ENCODE measurements at regions not wholly inside any gene's neighbourhood (a gene's known extent, or its start where the extent isn't known, plus 50 kb on each side); places are given as distances from the start of the nearest gene placed in this dataset.

DNA sequence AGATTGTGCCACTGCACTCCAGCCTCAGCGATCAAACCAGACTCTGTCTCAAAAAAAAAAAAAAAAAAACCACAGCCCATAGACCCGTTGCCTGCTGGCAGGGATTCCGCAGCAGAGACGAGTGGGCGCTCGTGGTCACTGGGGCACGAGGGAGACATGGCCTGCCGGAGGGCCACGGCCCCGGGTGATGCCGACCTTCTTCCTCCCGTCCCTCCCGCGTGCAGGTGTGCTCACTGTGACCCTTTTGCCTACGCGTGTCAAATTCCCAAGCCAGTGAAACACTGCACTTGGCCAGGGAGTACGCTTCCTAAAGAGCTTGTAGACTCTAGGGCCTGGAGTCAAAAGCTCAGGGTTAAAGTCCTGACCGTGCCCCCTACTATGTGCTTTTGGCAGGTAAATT, 397.6 kb upstream of the MYT1L start:
- H3K4me3 ChIP-seq (ENCODE audit: low read depth in 1 of 3, low read length in 3 of 3) = no peak overlapping the region
- peaks cover 0 to 4% (median 1%) of the 10 kb centered on the region in 4 donors for H3K27me3 ChIP-seq (ENCODE audit: control insufficient read depth in 4 of 4, insufficient read depth in 4 of 4, low read length in 3 of 4)
- H3K36me3 ChIP-seq (ENCODE audit: control insufficient read depth in 4 of 4, insufficient read depth in 3 of 4, low read depth in 1 of 4, low read length in 3 of 4) = no peaks in the 10 kb centered on the region
- no peak overlapping the region for H3K9ac ChIP-seq (ENCODE audit: low read depth in 1 of 2, low read length in 2 of 2)
- H3K4me1 ChIP-seq (ENCODE audit: control insufficient read depth in 4 of 4, insufficient read depth in 4 of 4, low read length in 3 of 4) = no peaks in the 10 kb centered on the region
- peaks cover 0 to 3% (median 0%) of the 10 kb centered on the region in 4 donors for H3K9me3 ChIP-seq (ENCODE audit: control insufficient read depth in 4 of 4, low read length in 3 of 4)
- no peak for TF ChIP-seq ZBTB33 (IDR thresholded peaks at IDR 0.05)
- no peak for TF ChIP-seq ATF3 (IDR thresholded peaks at IDR 0.05)
- no peak for TF ChIP-seq RXRA (IDR thresholded peaks at IDR 0.05)
- no peak for TF ChIP-seq NR2F2 (IDR thresholded peaks at IDR 0.05)
- no peak for TF ChIP-seq FOXA1 (IDR thresholded peaks at IDR 0.05)
- TF ChIP-seq, protein P1, sequence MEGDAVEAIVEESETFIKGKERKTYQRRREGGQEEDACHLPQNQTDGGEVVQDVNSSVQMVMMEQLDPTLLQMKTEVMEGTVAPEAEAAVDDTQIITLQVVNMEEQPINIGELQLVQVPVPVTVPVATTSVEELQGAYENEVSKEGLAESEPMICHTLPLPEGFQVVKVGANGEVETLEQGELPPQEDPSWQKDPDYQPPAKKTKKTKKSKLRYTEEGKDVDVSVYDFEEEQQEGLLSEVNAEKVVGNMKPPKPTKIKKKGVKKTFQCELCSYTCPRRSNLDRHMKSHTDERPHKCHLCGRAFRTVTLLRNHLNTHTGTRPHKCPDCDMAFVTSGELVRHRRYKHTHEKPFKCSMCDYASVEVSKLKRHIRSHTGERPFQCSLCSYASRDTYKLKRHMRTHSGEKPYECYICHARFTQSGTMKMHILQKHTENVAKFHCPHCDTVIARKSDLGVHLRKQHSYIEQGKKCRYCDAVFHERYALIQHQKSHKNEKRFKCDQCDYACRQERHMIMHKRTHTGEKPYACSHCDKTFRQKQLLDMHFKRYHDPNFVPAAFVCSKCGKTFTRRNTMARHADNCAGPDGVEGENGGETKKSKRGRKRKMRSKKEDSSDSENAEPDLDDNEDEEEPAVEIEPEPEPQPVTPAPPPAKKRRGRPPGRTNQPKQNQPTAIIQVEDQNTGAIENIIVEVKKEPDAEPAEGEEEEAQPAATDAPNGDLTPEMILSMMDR (IDR thresholded peaks at IDR 0.05; ENCODE audit: low read depth, low read length, missing input control) = no peak
- no peak for TF ChIP-seq SP1 (IDR thresholded peaks at IDR 0.05)
- no peak for TF ChIP-seq HNF4G (IDR thresholded peaks at IDR 0.05)
- TF ChIP-seq FOXA2 (IDR thresholded peaks at IDR 0.05) = no peak
- no peak for TF ChIP-seq JUND (IDR thresholded peaks at IDR 0.05)
- no peak for DNase-seq (ENCODE audit: low spot score)
- 86% methylated on average over 18 of the region's 18 CpGs for WGBS
- no peak overlapping the region for H3K27ac ChIP-seq (ENCODE audit: low read depth in 1 of 2, low read length in 2 of 2)

GRCh38 chr2:2727876-2728511, 396.9 kb upstream of the MYT1L start:
- Histone ChIP-seq H3K9me3 (ENCODE audit: control insufficient read depth in 4 of 4, low read length in 3 of 4) (peaks cover 0 to 3% (median 0%) of the 10 kb centered on the region in 4 donors), H3K4me3 (ENCODE audit: low read depth in 1 of 3, low read length in 3 of 3) (no peak overlapping the region), H3K27ac (ENCODE audit: low read depth in 1 of 2, low read length in 2 of 2) (no peak overlapping the region), H3K4me1 (ENCODE audit: control insufficient read depth in 4 of 4, insufficient read depth in 4 of 4, low read length in 3 of 4) (no peaks in the 10 kb centered on the region), H3K9ac (ENCODE audit: low read depth in 1 of 2, low read length in 2 of 2) (no peak overlapping the region), H3K27me3 (ENCODE audit: control insufficient read depth in 4 of 4, insufficient read depth in 4 of 4, low read length in 3 of 4) (peaks cover 0 to 4% (median 1%) of the 10 kb centered on the region in 4 donors), H3K36me3 (ENCODE audit: control insufficient read depth in 4 of 4, insufficient read depth in 3 of 4, low read depth in 1 of 4, low read length in 3 of 4) (no peaks in the 10 kb centered on the region)
- TF ChIP-seq HNF4G (IDR thresholded peaks at IDR 0.05) = no peak
- no peak for TF ChIP-seq FOXA1 (IDR thresholded peaks at IDR 0.05)
- no peak for TF ChIP-seq SP1 (IDR thresholded peaks at IDR 0.05)
- no peak for TF ChIP-seq TAF1 (conservative IDR thresholded peaks at IDR 0.05)
- no peak for TF ChIP-seq RXRA (IDR thresholded peaks at IDR 0.05)
- TF ChIP-seq, protein P2, sequence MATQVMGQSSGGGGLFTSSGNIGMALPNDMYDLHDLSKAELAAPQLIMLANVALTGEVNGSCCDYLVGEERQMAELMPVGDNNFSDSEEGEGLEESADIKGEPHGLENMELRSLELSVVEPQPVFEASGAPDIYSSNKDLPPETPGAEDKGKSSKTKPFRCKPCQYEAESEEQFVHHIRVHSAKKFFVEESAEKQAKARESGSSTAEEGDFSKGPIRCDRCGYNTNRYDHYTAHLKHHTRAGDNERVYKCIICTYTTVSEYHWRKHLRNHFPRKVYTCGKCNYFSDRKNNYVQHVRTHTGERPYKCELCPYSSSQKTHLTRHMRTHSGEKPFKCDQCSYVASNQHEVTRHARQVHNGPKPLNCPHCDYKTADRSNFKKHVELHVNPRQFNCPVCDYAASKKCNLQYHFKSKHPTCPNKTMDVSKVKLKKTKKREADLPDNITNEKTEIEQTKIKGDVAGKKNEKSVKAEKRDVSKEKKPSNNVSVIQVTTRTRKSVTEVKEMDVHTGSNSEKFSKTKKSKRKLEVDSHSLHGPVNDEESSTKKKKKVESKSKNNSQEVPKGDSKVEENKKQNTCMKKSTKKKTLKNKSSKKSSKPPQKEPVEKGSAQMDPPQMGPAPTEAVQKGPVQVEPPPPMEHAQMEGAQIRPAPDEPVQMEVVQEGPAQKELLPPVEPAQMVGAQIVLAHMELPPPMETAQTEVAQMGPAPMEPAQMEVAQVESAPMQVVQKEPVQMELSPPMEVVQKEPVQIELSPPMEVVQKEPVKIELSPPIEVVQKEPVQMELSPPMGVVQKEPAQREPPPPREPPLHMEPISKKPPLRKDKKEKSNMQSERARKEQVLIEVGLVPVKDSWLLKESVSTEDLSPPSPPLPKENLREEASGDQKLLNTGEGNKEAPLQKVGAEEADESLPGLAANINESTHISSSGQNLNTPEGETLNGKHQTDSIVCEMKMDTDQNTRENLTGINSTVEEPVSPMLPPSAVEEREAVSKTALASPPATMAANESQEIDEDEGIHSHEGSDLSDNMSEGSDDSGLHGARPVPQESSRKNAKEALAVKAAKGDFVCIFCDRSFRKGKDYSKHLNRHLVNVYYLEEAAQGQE (IDR thresholded peaks at IDR 0.05) = no peak
- no peak for TF ChIP-seq GABPA (IDR thresholded peaks at IDR 0.05 in 1 of 2, conservative IDR thresholded peaks at IDR 0.05 in 1 of 2)
- TF ChIP-seq, protein P1 (IDR thresholded peaks at IDR 0.05; ENCODE audit: low read depth, low read length, missing input control) = no peak
- TF ChIP-seq YY1 (IDR thresholded peaks at IDR 0.05) = no peak
- WGBS = 87% methylated on average over 18 of the region's 18 CpGs
- DNase-seq (ENCODE audit: low spot score) = no peak

Measured in liver (tissue), 8 donors.